ENCODE measurements at regions not wholly inside any gene's neighbourhood (a gene's known extent, or its start where the extent isn't known, plus 50 kb on each side); places are given as distances from the start of the nearest gene placed in this dataset.

DNA sequence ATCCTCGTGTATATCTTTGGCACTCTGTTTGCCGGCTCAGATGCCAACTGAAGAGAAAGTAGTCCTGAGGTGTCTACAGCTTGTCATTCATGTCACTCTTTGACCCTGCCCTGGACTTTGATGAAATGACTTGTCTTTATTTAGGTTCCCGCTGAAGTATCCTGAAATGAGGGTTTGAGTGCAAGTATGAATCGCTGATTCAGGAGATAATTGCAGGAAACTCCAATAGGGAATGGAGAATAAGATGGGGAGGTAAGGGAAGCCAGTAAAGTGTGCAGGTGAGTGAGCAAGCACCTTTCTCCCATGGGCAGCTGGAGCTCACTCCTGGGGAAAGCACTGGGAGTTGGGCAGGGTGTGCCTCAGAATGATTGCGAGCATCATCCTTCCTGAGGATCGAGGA lies 50.3 kb upstream of the ZFR start:
- no peaks in the 10 kb centered on the region for H3K36me3 Mint-ChIP-seq (ENCODE audit: low read depth)
- H3K4me1 Mint-ChIP-seq: peaks cover 23% of the 10 kb centered on the region
- no peaks in the 10 kb centered on the region for H3K9me3 Mint-ChIP-seq

More for the DNA sequence above, 50.3 kb upstream of the ZFR start:
- Mint-ChIP-seq H3K4me3 (no peak overlapping the region), H3K27ac (no peak overlapping the region), H3K27me3 (ENCODE audit: low read depth) (no peaks in the 10 kb centered on the region)
- no peak for TF ChIP-seq CTCF (IDR thresholded peaks at IDR 0.05; ENCODE audit: unreplicated experiment in 3 of 3)
